ENCODE measurements at regions not wholly inside any gene's neighbourhood (a gene's known extent, or its start where the extent isn't known, plus 50 kb on each side); places are given as distances from the start of the nearest gene placed in this dataset.

- Histone ChIP-seq H3K79me2 (ENCODE audit: control insufficient read depth in 1 of 2, insufficient read depth in 2 of 2, low read length in 2 of 2) (no peaks in the 10 kb centered on the region), H3K4ac (replicated peaks; ENCODE audit: insufficient read length, low read depth, low read length) (no peak overlapping the region), H3K23me2 (ENCODE audit: low read depth, low read length) (no peaks in the 10 kb centered on the region), H4K5ac (ENCODE audit: insufficient read length, low read depth, low read length) (no peak overlapping the region), H4K20me1 (replicated peaks in 1 of 2; ENCODE audit: control insufficient read depth in 1 of 2, insufficient read depth in 2 of 2, low read length in 2 of 2) (no peaks in the 10 kb centered on the region), H4K91ac (replicated peaks; ENCODE audit: insufficient read length, low read length) (no peak overlapping the region), H2BK5ac (ENCODE audit: low read depth, low read length) (no peak overlapping the region), H3K4me2 (ENCODE audit: insufficient read depth in 1 of 2, low read depth in 2 of 2, low read length in 2 of 2) (no peak overlapping the region), H3K9me3 (ENCODE audit: insufficient read depth in 2 of 2, low read depth in 1 of 2, low read length in 1 of 2) (no peaks in the 10 kb centered on the region), H2BK15ac (ENCODE audit: low read length) (no peak overlapping the region), H3K14ac (ENCODE audit: insufficient read length) (no peak overlapping the region), H3K9ac (replicated peaks in 1 of 4; ENCODE audit: extremely low read depth in 1 of 4, low read depth in 3 of 4, low read length in 3 of 4) (no peak overlapping the region), H3K56ac (replicated peaks; ENCODE audit: insufficient read length, low read depth, low read length) (no peak overlapping the region), H2BK120ac (replicated peaks; ENCODE audit: low read depth, low read length) (no peak overlapping the region), H3K23ac (ENCODE audit: insufficient read length) (no peak overlapping the region), H3K79me1 (ENCODE audit: low read depth, low read length) (no peaks in the 10 kb centered on the region), H4K8ac (ENCODE audit: extremely low read depth, insufficient read depth, low read length) (no peak overlapping the region), H2AK5ac (ENCODE audit: low read depth, low read length) (no peak overlapping the region), H3K36me3 (ENCODE audit: control insufficient read depth in 2 of 4, insufficient read depth in 4 of 4, low read length in 3 of 4) (no peaks in the 10 kb centered on the region), H2BK20ac (ENCODE audit: low read length) (no peak overlapping the region), H3K27ac (ENCODE audit: low read depth, low read length) (no peak overlapping the region), H2AFZ (ENCODE audit: low read length) (no peak overlapping the region), H2BK12ac (ENCODE audit: low read depth, low read length) (no peak overlapping the region), H3K4me3 (ENCODE audit: extremely low read depth in 1 of 4, insufficient read depth in 2 of 4, low read depth in 3 of 4, low read length in 4 of 4) (no peak overlapping the region), H3K18ac (ENCODE audit: extremely low read depth, low read length) (no peak overlapping the region), H3K27me3 (replicated peaks in 1 of 4; ENCODE audit: control insufficient read depth in 3 of 4, extremely low read depth in 1 of 4, insufficient read depth in 3 of 4, low read length in 3 of 4) (no peaks in the 10 kb centered on the region), H3K4me1 (replicated peaks in 1 of 4; ENCODE audit: control insufficient read depth in 3 of 4, insufficient read depth in 4 of 4, low read length in 3 of 4) (no peaks in the 10 kb centered on the region)
- ChIA-PET POLR2A (ENCODE audit: partially characterized antibody) (no interaction called here), CTCF (ENCODE audit: partially characterized antibody) (interaction anchor here (1.1 to 2.5 kb wide), 3 partner anchors 24 to 176 kb away, joined by 3 to 9 read pairs (median 4); no protein-coding TSS in a partner anchor)
- no peak for DNase-seq (ENCODE audit: low read depth in 1 of 2, low spot score in 2 of 2)
- no peak for TF ChIP-seq GTF2F1 (IDR thresholded peaks at IDR 0.05; ENCODE audit: borderline replicate concordance, low read depth, low read length)
- no peak for TF ChIP-seq BRCA1 (IDR thresholded peaks at IDR 0.05; ENCODE audit: low read depth, low read length)
- TF ChIP-seq POLR2A (IDR thresholded peaks at IDR 0.05; ENCODE audit: control extremely low read depth in 1 of 2, low read depth in 2 of 2, low read length in 2 of 2), result no peak
- no peak for TF ChIP-seq KDM4A (IDR thresholded peaks at IDR 0.05; ENCODE audit: low read depth, low read length, severe bottlenecking)
- no peak for TF ChIP-seq TBP (IDR thresholded peaks at IDR 0.05; ENCODE audit: low read depth, low read length)
- TF ChIP-seq EP300 (IDR thresholded peaks at IDR 0.05; ENCODE audit: borderline replicate concordance in 1 of 2, low read depth in 2 of 2, low read length in 2 of 2), result no peak
- no peak for TF ChIP-seq SRF (IDR thresholded peaks at IDR 0.05; ENCODE audit: low read depth, low read length)
- 79% methylated on average over 1 of the region's 1 CpG; no CpG with 5 or more reads in 1 of the 2 experiments for WGBS, 2 experiments (ENCODE audit: extremely low coverage in 1 of 2, insufficient coverage in 1 of 2, insufficient read length in 1 of 2, insufficient replicate concordance in 2 of 2, low coverage in 1 of 2, low lambda C conversion rate in 2 of 2, missing lambda C conversion rate in 1 of 2)
- FAIRE-seq, result no peak
Measured at GRCh38 chr15:57890351-57890750, 175.2 kb downstream of the ALDH1A2 start.

Data from H1 (cell line).